LoVo (cell line): ENCODE measurements at regions not wholly inside any gene's neighbourhood (a gene's known extent, or its start where the extent isn't known, plus 50 kb on each side); places are given as distances from the start of the nearest gene placed in this dataset.
A peak's percentile ranks its signal among the peaks of the same experiment; 100 is the strongest.
"Not testable (repeated sequence)": the region's sequence is repeated elsewhere in the genome, so short reads cannot be mapped to it uniquely, and the experiment has no call there.

ENCODE experiments used
- DNase-seq: peaks from one replicate; pipeline ENCODE4 v3.0.0-alpha.2; 2016; ENCODE audit warnings: low spot score

DNA sequence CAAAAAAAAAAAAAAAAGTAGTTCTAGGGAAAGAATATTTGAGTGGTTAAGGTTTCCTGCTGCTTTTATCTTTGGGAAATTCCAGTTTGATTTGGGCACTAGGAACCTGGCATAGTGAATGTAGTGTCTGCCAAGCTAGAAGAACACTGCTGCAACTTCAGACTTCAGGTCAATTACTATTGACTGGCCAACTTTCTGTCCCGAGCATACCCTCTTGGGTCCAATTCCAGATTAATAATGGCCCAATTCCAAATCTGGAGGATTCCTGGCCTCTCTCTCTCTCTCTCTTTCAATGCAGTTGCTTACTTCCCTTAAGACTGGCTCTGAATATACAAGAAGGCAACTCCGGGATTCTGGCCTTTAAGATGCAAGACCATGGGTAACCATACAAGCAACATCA lies 74.9 kb downstream of the ANKEF1 start:
- no peak for DNase-seq

DNA sequence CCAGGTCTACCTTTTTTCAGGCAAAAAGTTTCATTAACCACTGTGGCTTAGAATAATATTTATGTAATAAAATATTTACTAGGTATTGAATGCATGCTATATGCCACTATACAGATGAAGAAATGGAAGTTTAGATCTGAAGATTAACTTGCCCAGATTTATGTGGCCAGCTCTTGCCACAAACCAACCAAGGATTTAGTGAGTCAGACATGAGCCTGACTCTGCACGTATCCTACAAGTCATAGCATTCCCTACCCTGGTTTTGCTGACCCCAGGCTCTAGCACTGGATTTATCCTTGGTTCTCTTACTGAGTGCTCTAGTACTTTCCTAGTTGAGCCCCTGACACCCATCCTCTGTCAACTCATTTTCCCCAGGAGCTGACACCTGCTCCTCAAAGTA lies 75.4 kb downstream of the ANKEF1 start:
- no peak for DNase-seq

DNA sequence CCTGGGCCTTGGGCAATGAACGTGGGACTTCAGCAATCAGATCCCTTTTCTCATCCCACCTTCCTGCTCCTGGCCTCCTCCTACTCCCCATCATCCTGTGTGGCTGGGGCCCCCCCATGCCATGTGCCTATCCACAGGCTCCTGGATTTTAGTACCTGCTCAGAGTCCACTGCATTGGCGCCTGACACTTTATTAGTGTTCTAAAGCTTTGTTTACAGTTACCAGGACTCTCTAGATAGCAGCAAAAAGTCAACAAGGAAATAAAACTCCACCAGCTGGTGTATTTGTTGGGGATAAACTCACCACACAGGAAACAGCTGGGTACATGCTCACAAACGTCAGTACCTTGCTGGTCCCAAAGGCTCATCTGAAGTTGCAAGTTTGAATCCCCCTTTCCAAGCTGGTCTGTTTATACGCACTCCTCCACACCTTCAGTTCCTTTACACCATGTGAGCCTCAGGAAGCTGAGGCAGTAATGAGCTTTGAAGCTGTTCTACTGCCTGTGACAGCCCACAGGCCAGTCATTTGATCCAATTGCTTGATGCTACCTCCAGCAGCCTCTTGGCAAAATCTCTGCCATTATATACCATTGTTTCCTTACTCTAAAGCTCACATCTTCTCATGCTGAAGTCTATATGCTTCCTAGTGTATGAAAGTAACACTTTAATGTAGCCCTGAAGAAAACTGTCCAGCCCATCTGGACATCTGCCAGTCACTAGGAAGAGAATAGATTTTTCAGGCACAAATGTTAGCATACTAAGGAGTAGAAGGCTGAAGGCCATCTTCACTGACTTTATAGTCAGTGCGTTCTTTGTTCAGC lies 76.6 kb downstream of the ANKEF1 start:
- no peak for DNase-seq

DNA sequence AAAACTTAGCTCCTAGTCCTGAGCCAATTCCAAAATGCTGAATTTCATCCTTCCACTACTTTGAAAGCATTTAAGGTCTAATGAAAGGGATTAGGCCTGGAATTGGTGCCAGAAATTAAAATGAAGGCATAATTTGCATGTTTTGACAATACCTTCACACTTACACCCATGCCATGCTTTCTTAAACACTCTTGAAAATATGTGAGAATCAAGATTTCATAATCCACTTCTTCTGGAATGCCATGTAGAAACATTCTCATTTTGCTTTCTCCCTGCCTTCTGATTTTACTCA lies 77.1 kb downstream of the ANKEF1 start:
- no peak for DNase-seq

DNA sequence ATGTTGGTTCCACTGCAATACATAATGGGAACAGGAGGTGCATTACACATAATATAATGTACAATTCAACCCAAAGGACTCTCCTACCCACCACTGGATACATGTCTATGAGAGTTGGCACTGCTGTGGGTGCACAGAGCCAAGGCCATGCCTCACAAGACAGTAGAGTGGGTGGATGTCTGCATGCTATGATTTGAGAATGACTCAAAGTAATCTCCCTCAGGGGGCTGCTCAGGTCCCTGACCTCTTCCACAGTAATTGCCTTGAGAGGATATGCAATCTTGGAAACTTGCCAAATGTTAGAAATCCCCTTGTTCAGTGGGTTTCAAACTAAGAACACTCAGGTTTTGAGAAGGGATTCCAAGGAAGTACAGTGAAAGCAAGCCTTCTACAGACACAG lies 79.0 kb downstream of the ANKEF1 start:
- no peak for DNase-seq

DNA sequence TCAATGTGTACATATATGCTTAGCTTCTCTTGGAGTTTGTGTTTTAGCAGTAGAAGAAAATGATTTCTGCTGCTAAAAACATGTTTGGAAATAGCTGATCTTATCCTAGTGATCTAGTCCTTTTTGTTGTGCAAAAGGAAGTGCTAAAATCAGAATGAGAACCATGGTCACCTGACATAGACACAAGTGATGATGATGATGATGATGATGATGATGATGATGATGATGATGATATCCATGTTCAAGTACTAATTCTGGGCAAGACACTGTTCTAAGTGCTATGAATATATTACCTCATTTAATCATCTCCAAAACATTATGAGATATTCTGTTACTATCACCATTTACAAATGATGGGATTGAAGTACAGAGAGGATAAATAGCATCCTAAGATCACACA lies 79.8 kb downstream of the ANKEF1 start:
- DNase-seq: no peak

DNA sequence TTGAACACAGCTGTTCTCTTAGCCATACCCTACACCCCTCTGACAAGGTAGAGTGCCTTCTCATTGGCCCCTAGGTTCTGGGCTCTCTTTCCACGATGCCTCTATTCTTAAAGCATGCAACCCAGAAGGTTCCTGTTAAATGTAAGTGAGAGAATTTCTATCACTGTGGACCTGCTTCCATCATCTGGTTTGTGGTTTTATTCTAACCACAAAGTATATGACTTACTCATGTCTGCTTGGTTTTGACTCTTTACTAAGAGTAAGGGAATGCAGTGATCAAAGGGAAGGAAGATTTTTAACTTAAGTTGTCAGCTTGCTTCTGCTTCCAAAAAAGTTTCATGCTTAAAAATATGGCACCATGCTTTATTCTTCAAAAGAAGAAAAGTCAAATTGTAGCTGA lies 80.2 kb downstream of the ANKEF1 start:
- peak; percentile 1 for DNase-seq

DNA sequence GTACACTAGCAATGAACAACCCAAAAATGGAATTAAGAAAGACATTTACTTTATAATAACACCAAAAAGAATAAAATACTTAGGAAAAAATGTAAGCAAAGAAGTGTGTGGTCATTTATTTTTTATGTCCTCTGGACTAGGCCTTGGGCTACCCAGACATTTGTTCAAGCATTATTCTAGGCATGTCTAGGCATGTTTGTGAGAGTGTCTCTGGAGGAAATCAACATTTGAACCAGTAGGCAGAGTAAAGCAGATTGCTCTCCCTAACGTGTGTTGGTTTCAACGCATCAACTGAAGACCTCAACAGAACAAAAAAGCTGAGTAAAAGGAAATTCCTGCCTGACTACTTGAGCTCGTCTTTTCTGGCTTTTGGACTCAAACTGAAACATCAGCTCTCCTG lies 84.5 kb downstream of the ANKEF1 start:
- DNase-seq: no peak

DNA sequence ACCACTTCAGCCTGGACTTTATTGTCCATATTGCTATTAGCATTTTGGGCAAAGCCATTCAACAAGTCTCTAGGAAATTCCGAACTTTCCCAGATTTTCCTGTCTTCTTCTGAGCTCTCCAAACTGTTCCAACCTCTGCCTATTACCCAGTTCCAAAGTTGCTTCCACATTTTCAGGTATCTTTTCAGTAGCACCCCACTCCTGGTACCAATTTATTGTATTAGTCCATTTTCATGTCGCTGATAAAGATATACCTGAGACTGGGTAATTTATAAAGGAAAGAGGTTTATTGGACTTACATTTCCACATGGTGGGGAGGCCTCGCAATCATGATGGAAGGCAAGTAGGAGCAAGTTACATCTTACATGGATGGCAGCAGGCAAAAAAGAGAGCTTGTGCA lies 90.1 kb downstream of the ANKEF1 start:
- not testable (repeated sequence) for DNase-seq

DNA sequence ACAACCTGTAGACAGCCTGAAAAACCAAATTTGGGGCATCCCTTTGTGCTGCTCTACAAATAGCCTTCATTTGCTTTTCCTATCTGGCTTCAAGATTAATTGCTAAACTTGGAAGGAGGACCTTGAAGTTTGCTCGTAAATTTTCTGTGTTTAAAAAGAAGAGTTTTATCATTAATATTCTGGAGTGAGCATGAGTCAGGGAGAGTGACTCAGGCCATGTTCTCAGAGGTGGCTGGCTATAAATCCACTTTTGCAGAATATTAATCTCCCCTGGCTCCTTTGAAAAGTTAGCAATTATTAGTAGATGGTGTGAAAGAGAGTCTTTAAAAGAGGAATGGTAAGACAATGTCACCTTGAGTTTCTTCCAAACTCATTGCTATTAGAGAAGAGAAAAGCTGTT lies 91.0 kb downstream of the ANKEF1 start:
- DNase-seq: no peak

DNA sequence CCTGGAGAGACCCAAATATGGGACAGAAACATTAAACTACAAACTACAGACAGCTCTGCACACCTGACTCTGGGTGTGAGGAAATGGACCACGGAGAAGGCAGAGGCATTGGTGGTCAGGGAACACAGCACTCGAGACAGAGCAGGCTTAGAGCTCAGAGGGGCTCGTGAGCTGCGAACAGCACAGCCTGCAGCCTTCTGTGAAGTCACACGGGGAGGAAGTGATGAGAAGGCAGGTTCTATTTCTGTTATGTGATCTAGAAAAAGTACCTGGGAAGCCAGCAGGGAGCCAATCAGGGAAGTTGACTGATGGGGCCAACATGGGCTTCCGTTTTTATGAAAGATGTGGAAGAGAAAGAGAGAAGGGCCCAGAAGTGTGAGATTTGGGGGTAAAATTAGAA lies 88.9 kb upstream of the SNAP25 start:
- DNase-seq: no peak

DNA sequence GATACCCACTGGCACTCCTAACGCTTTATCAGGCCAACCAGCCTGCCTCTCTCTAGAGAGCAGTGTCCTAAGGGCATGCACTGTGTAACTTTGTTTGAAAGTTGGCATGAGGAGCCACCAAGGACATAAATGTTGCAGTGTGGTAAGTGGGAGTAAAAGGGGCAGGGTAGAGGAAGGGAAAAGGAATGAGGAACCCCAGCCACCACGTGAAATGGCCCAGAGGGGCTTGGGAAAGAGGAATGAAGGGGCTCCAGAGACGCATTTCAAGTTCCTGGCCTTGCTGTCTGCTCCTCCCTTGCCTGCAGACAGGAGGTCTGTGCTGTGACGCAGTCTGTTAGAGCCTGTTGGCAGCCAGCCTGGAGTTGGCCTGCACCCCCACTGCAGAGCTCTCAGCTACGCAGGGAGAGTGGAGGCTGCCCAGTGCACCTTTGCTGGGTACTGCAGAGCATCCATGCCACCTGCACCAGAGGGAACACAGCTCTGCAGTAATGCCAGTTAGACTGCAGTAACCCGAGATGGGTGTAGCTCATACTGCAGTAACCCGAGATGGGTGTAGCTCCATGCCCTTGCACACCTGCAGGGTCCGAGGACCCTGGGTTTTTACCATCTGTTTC lies 86.8 kb upstream of the SNAP25 start:
- DNase-seq: no peak

DNA sequence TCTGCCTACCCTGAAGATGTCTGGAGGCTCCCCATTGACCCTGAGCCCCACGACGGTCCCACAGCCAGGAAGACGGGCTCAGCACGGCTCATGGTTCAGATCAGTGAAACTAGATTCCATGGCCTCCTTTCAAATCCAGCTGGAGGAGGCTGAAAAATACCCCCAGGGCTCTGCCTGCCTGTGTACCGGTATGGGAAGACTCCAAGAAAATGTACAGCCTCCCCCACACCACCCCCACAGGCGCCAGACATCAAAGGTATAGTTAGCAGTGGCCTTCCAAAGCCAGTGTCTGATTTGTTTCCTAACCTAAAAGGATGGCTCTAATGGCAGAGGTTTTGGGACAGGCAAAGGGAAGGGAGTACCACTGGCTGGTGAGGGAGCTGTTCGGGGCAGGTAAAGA lies 86.2 kb upstream of the SNAP25 start:
- DNase-seq: no peak

DNA sequence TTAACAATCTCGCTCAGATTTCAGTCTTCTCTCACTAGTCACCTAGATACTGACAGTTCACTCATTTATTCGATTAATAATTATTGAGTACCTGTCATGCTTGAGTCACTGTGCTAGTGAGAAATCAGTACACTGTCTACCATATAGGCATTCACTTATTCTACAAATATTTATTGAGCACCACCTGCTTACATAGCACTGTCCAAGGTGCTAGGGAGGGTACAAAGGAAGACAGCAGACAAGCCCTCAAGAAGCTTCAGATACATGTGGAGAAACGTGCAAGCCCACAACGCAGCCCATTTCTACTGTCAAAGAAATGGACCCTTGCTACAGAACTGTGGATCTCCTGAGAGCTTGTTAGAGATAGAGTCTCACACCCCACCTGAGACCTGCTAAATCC lies 85.1 kb upstream of the SNAP25 start:
- no peak for DNase-seq

DNA sequence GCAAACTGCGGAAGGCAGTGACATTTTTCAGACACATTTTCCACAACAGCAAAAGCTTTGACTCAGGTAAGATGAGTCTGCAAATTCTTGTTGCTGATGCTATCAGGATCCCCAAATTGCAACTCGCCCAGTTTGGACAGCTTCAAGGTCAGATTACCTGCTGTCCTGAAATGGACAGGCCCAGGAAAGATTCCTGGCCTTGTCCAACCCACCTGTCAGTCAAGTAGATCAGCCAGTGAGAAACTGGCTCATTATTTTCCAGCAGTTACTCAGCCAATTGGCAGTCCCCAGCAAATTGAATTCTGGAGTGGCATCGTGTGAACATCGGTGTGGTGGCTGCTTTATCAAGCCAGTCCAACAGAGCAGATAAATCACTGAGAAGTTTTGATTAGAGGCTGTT lies 84.5 kb upstream of the SNAP25 start:
- no peak for DNase-seq

DNA sequence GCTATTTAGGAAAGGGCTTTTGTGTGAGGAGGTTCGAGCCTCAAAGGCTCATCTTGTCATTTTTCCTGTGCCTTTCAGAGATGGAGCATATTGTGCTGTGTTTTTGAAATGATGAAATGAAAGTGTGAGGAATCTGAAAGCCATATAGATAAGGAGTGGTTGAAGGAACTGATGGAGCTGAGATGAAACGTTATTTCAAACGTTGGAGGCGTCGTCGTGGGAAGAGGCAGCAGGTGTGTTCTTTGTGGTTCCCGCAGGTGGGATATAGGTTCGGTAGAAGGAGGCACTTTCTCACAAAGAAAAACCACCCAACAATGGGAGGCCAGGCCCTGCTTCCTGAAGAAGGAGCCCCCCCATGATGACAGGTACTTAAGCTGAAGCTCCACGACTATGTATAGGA lies 83.2 kb upstream of the SNAP25 start:
- no peak for DNase-seq

DNA sequence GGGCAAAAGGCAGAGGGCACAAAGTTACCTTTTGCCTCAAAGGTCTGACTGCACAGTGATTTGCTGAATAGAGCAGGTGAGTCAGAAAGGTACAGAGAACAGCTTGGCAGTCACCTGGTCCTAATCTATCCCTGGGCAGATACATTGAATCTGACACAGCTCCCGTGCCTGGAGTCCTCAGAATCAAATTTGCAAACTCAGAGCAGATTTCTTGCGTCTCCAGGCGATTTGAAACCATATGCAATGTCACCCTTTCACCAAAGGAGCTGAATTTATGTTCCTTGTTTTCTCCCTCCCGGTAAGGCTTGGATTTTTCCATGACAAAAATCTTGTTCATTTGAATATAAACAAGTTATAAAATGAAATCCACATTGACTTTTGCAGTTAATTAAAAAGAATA lies 81.6 kb upstream of the SNAP25 start:
- DNase-seq: no peak

DNA sequence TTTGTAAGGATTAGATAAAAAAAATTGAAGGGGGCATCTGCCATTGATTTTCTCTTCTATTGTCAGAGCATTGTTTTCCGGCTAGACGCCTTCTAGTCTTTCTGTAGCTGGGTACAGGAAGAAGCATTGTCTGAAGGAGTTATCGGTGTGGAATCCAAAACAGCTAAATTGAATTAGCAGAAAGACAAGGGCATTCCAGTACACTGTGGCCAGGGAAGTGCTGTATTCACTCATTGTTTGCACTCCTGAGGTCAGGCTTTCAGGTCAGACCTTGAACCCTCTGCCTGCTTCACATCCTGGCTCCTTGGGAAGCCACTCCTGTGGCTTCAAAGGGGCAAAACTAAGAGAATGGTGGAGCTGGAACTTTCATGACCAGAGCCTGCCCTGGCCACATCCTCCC lies 81.1 kb upstream of the SNAP25 start:
- DNase-seq: no peak

DNA sequence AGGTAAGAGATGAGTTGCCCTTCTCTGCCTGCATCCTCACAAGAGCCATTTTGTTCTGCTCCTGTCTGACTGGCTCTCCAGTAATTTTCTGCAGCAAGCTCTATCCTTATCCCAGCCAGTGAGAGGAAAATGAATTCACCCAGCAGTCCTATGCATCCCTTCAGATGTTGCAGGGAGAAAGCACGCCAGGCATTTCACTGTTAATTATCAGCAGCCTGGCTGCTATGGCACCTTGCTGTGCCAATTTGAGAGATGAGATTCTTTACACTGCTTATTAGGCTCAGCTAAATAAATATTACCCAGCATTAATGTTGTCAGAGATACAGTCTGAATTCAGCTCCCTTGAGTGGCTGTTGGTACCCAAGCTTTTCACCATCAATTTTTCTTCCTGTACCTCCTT lies 61.1 kb upstream of the SNAP25 start:
- no peak for DNase-seq

DNA sequence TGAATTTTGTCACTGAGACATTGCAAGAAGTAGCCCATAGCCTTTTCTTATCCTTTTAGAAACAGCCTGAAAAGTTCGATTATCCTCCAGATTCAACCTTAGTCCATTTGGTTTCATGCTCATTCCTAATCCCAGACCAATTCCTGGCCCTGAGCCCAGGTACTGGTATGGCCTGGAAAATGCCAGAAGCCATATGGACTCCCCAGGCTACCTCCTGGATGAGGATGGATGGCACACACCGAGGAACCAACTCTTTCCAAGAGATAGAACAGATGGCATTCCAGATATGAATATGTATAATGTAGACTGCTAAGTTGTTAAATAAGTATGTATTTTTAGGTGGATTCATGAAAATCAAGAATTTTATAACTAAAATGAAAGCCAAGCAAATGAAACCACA lies 51.6 kb upstream of the SNAP25 start:
- no peak for DNase-seq

DNA sequence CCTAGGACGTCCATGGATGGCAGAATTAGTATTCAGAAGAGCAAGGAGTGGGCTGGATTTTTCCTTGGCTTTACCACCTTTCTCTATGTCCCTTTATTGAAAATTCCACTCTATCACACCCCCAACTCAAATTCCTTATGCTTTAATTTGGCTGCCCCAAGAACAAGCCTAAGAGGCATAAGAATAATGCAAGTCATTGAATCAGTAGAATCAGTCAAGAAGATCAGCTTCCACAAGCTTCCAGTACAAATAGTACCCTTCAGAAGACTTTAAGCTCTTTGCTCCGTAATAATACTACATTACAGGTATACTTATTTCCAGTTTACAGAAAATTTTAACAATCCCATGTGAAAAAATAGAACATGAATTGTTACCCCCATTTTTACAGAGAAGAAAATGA lies 51.0 kb upstream of the SNAP25 start:
- no peak for DNase-seq
